Small intestine (tissue), 7 donors: ENCODE measurements at regions not wholly inside any gene's neighbourhood (a gene's known extent, or its start where the extent isn't known, plus 50 kb on each side); places are given as distances from the start of the nearest gene placed in this dataset.

Experiments used
- DNase-seq, 2 donors: peaks; one replicate each; pipeline versions ENCODE4 v3.0.0 to v3.0.0-alpha.2; 2013
- FAIRE-seq: peaks from 2 replicates; lab custom pipeline; 2012; peaks lifted over from hg19 to GRCh38; lab: Jason Lieb, UNC
- H3K27ac ChIP-seq, 3 donors: one replicate each; pipeline ENCODE4 v1.5.1; 2013; ENCODE audit warnings: low read length in 2 of 3, mild to moderate bottlenecking in 2 of 3, control low read depth in 1 of 3, inconsistent platforms in 1 of 3, low read depth in 1 of 3, moderate library complexity in 1 of 3
- H3K27me3 ChIP-seq, 3 donors: one replicate each; pipeline ENCODE4 v1.6.1; 2013; ENCODE audit warnings: low read length in 3 of 3, inconsistent platforms in 1 of 3; ENCODE audit not compliant: control insufficient read depth in 3 of 3, insufficient read depth in 3 of 3
- H3K36me3 ChIP-seq, 3 donors: one replicate each; pipeline ENCODE4 v1.6.1; 2013; ENCODE audit warnings: low read length in 3 of 3, inconsistent platforms in 1 of 3, low read depth in 1 of 3, mild to moderate bottlenecking in 1 of 3, moderate library complexity in 1 of 3; ENCODE audit not compliant: control insufficient read depth in 3 of 3, insufficient read depth in 2 of 3
- H3K4me1 ChIP-seq, 3 donors: one replicate each; pipeline ENCODE4 v1.6.1; 2013; ENCODE audit warnings: low read length in 2 of 3, inconsistent platforms in 1 of 3, low read depth in 1 of 3, mild to moderate bottlenecking in 1 of 3, moderate library complexity in 1 of 3; ENCODE audit not compliant: control insufficient read depth in 3 of 3, insufficient read depth in 2 of 3
- H3K4me3 ChIP-seq, 3 donors: one replicate each; pipeline ENCODE4 v1.5.1; 2013; ENCODE audit warnings: low read length in 3 of 3, control low read depth in 1 of 3, inconsistent platforms in 1 of 3, low read depth in 1 of 3, mild to moderate bottlenecking in 1 of 3, moderate library complexity in 1 of 3
- H3K9me3 ChIP-seq, 2 donors: one replicate each; pipeline ENCODE4 v1.6.1; 2013; ENCODE audit warnings: low read depth in 1 of 2, low read length in 1 of 2; ENCODE audit not compliant: control insufficient read depth in 2 of 2, insufficient read depth in 1 of 2
- WGBS, 3 donors: extraction: QIAGEN DNeasy Blood & Tissue Kit; methylation state at CpG; one replicate each; pipeline ENCODE4 v1.1.7; 2013; 5-methylcytosine and 5-hydroxymethylcytosine counted together
- donor health status: healthy with polysubstance abuse.
- donor health status: control.
- donor health status: control.
- donor health status: Bipolar disorder and iron deficiency.
- donor health status: healthy.

DNA sequence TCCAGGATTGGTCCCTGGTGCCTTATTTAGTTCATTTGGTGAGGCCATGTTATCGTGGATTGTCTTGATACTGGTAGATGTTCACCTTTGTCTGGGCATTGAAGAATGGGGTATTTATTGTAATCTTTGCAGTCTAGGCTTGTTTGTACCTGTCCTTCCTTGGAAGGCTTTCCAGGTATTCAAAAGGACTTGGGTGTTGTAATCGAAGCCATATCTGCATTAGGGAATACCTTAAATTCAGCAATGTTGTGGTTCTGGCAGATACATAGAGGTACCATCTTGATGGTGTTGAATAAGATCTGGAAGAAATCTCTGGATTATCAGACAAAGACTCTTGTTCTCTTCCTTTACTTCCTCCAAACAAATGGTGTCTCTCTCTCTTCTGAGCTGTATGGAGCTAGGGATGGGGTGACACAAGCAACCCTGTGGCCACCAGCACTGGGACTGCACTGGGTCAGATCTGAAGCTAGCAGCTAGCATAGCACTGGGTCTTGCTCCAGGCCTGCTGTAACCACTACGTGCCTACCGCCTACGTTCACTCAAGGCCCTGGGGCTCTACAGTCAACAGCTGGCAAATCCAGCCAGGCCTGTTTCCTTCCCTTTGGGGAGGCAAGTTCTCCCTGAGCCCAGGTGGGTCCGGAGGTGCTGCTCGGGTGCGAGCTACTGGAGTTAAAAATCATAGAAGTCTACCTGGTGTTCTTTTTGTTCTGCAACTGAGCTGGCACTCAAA, 261.1 kb upstream of the CITED2 start:
- H3K27ac ChIP-seq, result no peak overlapping the region
- WGBS, 3 donors, result 93 to 97% (median 96%) methylated on average over 8 of the region's 8 CpGs
- no peak for FAIRE-seq

DNA sequence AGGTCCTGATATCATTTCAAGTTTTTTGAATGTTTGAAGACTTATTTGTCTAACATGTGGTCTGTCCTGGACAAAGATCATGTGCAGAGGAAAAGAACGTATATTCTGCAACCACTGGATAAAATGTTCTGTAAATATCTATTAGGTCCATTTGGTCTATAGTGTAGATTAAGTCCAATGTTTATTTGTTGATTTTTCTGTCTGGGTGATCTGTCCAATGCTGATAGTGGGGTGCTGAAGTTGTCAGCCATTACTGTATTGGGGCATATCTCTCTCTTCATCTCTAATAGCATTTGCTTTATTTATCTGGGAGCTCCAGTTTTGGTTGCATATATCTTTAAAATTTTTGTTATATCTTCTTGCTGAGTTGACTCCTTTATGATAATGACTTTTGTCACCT, 258.4 kb upstream of the CITED2 start:
- Histone ChIP-seq H3K4me1 (no peaks in the 10 kb centered on the region), H3K27me3 (no peaks in the 10 kb centered on the region), H3K36me3 (no peaks in the 10 kb centered on the region), H3K27ac (no peak overlapping the region), H3K4me3 (no peak overlapping the region), H3K9me3 (peaks cover 0 to 3% of the 10 kb centered on the region in 2 donors)
- FAIRE-seq (no peak), DNase-seq (no peak)
- 75 to 79% (median 79%) methylated on average over 1 of the region's 1 CpG for WGBS, 3 donors

More for the DNA sequence above, 261.1 kb upstream of the CITED2 start:
- no peak overlapping the region for H3K4me3 ChIP-seq
- H3K27me3 ChIP-seq, result no peaks in the 10 kb centered on the region
- no peak for DNase-seq
- H3K9me3 ChIP-seq, result peaks cover 0 to 3% of the 10 kb centered on the region in 2 donors
- peaks cover 0 to 5% (median 0%) of the 10 kb centered on the region in 3 donors for H3K4me1 ChIP-seq
- H3K36me3 ChIP-seq, result no peaks in the 10 kb centered on the region

DNA sequence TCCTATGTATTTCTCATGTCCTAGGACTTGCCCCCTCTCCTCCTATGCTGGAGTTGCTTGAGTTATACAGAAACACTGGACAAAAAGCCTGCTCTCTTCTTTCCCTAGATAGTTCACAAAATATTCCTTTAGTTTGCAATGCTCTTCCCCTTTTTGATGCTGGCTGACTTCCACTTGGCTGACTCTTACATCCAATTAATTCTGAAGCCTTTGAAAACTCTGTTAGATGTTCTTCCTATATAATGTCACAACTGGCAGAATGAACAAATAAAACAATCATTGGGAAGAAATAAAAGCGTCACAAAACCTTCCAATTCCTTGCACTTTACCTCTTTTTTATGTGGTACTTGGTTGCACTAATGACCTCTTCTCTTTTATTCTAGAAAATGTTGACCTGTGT, 253.8 kb upstream of the CITED2 start:
- Histone ChIP-seq H3K9me3 (no peaks in the 10 kb centered on the region), H3K27ac (no peak overlapping the region), H3K36me3 (no peaks in the 10 kb centered on the region), H3K4me1 (no peaks in the 10 kb centered on the region), H3K27me3 (no peaks in the 10 kb centered on the region), H3K4me3 (no peak overlapping the region)
- no peak for DNase-seq
- no peak for FAIRE-seq
- 73 to 92% (median 78%) methylated on average over 1 of the region's 1 CpG for WGBS, 3 donors

DNA sequence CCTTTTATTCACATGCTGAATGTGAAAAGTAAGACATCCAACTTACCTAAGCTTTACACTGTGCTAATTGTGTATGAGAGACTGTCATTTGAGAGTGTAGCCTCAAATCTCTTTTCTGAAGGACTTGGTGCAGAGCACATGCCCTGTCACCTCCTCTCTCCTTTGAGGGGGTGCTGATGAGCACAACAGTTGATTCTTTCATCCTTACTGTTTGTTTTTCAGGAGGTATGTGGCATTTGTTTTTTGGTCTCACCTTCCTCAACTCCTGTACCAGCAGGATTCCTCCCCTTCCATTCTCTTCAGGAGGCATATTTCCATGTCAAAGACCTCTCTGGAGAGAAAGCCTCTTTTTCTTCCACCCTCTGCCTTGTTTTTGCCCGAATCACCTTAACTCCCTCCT, 252.6 kb upstream of the CITED2 start:
- no peak for DNase-seq
- Histone ChIP-seq H3K27ac (no peak overlapping the region), H3K36me3 (no peaks in the 10 kb centered on the region), H3K4me1 (no peaks in the 10 kb centered on the region), H3K4me3 (no peak overlapping the region), H3K27me3 (no peaks in the 10 kb centered on the region), H3K9me3 (no peaks in the 10 kb centered on the region)
- WGBS, 3 donors, result 64 to 77% (median 67%) methylated on average over 1 of the region's 1 CpG
- no peak for FAIRE-seq

DNA sequence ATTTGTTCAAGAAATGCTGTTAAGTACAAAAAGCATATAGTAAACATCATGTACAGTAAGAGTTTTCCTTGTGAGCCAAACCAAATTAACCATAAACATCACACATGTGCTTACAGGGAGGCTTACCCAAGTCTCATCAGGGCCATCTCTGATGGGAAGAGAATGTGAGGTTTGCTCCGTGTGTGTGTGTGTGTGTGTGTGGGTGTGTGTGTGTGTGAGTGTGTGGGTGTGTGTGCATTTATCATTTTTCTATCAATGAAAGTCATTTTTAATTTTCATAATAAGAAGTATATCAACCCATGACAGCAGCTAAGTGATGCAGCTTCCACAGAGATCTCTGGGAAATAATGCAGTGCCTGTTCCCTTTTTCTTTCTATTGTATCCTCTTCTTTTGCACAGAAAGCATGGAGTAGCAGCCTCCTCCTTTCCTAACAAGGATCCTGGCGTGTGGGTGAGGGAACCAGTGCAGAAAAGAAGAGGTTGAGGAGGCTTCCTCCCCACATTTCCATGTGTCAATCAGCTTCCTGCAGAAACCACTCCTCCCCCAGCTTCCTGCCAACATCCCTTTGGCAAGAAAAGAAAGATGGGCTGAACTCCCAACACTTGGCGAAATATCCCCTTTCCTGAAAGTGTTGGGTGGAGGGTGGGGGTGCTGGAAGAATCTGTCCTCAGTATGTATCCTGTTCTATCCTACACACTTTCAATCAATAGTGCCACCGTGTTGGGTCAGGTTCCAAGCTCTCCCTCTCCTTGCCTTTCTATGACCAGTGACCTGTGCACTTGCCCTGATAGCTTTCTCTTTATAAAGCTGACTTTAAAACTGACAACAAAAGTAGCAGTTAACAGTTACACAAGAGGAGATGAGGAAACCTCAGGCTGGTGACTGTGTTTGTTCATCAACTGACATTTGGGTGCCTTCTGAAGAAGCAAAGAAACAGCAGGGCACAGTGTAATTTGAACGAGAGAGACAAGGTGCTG, 251.8 kb upstream of the CITED2 start:
- Histone ChIP-seq H3K9me3 (no peaks in the 10 kb centered on the region), H3K4me3 (no peak overlapping the region), H3K4me1 (no peaks in the 10 kb centered on the region), H3K27ac (no peak overlapping the region), H3K36me3 (no peaks in the 10 kb centered on the region), H3K27me3 (no peaks in the 10 kb centered on the region)
- peak in 1 of 2 donors; percentile 34 for DNase-seq
- 60 to 75% (median 69%) methylated on average over 5 of the region's 5 CpGs for WGBS, 3 donors
- FAIRE-seq, result no peak

DNA sequence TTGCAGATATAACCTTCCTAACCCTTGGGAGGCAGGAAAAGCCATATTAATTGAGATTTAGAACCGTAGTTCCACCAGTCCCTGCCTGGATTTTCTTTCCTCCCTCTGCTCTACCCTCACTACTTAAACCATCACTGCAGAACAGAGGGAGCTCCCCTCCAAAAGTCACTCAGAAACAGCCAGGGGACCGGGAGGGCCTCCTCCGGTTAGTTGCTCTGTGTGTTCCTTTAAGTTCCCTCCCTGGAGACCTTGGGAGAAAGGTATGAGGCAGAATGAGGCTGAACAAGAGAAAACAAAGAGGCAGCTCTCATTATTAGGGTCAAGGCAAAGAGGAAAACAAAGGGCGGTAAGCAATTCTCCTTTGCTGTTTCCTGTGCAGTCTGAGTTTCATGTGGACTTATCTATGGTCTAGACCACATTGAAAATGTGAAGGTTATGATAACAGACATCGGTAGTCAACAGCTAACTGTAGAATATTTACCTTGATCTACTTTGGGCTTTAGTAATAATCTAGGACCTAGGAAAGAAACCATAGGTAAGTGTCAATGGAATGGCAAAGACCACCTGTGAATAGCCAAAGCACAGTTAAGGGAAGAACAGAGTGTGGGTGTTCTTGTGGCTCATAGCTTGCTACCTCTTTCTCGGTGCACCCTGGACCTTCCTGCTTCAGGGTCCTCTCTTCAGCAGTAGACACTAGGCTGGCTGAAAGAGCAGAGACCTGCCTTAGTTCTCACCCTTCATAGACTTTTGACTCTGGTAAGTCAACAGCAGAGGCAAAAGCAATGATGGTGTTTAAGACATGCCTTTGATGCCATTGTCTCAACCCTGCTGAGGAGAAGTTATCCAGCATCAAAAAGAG, 250.9 kb upstream of the CITED2 start:
- no peaks in the 10 kb centered on the region for H3K36me3 ChIP-seq
- no peaks in the 10 kb centered on the region for H3K4me1 ChIP-seq
- WGBS, 3 donors, result 79 to 96% (median 90%) methylated on average over 6 of the region's 6 CpGs
- FAIRE-seq (no peak), DNase-seq (no peak)
- H3K27me3 ChIP-seq, result no peaks in the 10 kb centered on the region
- H3K4me3 ChIP-seq, result no peak overlapping the region
- no peaks in the 10 kb centered on the region for H3K9me3 ChIP-seq
- no peak overlapping the region for H3K27ac ChIP-seq

DNA sequence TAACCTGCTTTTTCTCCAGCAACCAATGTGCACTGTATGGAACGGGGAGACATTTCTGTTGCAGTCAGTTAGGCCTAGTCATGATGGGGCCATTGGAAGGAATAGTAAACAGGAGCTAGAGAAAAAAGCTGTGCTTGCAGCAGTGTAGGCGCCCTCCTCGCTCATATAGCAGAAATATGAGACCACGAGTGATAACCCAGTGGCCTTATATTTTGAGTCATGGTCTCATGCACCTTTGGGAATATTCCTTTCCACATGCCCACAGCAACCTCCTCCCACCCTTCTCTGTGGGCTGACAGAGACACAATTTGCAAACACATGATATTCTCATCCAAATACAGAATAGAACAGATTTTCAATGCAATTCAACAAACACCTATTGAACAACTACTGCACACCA, 248.9 kb upstream of the CITED2 start:
- no peak overlapping the region for H3K4me3 ChIP-seq
- H3K36me3 ChIP-seq, result no peaks in the 10 kb centered on the region
- FAIRE-seq, result no peak
- H3K9me3 ChIP-seq, result no peaks in the 10 kb centered on the region
- DNase-seq, result no peak
- no peaks in the 10 kb centered on the region for H3K27me3 ChIP-seq
- no peaks in the 10 kb centered on the region for H3K4me1 ChIP-seq
- no peak overlapping the region for H3K27ac ChIP-seq
- 87 to 95% (median 89%) methylated on average over 4 of the region's 4 CpGs for WGBS, 3 donors

DNA sequence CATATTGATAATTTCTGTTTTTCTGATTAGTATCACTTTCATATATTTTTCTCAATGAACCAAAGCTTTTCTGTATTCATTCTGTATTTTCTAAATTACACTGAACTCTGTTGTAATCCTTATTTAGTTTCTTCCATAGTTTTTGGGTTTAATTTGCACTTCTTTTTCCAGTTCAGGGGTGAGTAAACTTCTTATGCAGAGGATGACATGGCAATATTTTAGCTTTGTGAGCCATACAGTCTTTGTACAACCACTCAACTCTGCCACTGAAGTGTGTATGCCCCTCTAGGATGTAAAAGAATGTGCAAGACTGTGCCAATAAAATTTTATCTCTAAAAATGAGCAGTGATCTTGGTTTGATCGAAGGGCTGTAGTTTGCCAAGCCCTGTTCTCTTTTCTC, 239.0 kb upstream of the CITED2 start:
- FAIRE-seq (no peak), DNase-seq (no peak)
- no peak overlapping the region for H3K4me3 ChIP-seq
- H3K4me1 ChIP-seq, result no peaks in the 10 kb centered on the region
- H3K27me3 ChIP-seq, result no peaks in the 10 kb centered on the region
- WGBS, 3 donors, result 86 to 97% (median 88%) methylated on average over 1 of the region's 1 CpG
- H3K36me3 ChIP-seq, result no peaks in the 10 kb centered on the region
- no peak overlapping the region for H3K27ac ChIP-seq
- H3K9me3 ChIP-seq, result no peaks in the 10 kb centered on the region
